UCSD-AML1 (cell line): ENCODE measurements at regions not wholly inside any gene's neighbourhood (a gene's known extent, or its start where the extent isn't known, plus 50 kb on each side); places are given as distances from the start of the nearest gene placed in this dataset.
"Not testable (repeated sequence)": the region's sequence is repeated elsewhere in the genome, so short reads cannot be mapped to it uniquely, and the experiment has no call there.

Experiments used
- DNase-seq: peaks from one replicate; lab custom pipeline; 2025; ENCODE audit not compliant: unreplicated experiment; lab: John Stamatoyannopoulos, UW

DNA sequence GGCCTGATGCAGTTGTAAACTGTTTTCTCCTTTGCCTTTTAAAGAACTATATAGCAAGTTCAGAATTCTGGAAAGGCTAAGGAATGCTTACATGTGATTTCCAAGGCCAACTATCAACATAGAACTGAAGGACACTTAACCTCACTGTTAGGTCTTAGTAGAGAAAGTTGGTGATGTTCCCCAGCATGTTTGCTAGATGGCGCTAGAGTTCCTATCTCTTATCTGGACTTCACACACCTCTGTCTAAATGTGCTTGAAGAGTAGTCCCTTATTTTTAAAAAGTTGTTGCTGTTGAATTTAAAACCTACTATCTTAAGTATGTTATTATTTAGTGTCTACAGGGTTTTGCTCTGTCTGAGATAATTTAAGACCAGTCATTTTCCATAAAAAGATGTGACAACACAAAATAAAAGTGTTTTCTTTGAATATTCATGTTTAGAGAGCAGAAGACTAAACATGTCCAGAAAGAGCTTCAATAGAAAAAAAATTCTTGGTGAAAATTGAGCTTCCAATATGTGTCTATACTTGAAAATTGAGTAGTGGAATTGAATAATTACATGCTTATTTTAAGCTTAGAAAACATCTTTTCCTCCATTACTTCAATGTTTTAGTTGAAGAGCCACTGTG lies 237.3 kb downstream of the S1PR1 start:
- no peak for DNase-seq

DNA sequence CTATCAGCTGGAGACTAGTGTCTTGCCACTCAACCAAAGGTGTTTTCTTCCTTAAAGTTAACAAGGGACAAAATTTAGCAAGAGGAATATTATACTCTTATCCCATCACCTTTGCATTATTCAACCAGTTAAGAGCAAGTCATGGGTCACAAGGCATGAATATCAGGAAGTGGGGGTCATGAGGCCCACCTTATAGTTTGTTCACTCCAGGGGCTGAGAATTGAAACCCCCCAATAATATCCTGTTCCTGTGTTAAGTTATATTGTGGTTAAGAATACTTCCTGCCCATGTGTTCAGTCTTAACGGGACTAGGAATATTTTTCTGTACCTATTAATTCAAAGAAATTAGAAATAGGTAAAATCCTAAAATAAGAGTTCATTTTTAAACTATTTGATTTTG lies 239.7 kb downstream of the S1PR1 start:
- no peak for DNase-seq

DNA sequence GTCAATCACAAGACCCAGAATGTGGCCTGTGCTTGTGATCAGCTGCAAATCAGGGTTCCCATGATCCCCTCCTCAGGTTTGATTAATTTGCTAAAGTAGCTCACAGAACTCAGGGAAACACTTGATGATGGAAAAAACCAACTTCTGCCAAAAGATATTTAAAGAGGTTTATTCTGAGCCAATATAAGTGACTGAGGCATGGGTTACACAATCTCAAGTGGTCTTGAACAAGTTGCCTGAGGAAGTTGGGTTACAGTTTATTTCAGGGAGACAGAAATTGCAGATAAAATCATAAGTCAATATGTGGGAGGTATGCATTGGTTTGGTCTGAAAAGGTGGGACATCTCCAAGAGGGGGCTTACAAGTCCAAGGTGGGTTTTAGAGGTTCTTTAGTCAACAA lies 243.1 kb downstream of the S1PR1 start:
- no peak for DNase-seq

DNA sequence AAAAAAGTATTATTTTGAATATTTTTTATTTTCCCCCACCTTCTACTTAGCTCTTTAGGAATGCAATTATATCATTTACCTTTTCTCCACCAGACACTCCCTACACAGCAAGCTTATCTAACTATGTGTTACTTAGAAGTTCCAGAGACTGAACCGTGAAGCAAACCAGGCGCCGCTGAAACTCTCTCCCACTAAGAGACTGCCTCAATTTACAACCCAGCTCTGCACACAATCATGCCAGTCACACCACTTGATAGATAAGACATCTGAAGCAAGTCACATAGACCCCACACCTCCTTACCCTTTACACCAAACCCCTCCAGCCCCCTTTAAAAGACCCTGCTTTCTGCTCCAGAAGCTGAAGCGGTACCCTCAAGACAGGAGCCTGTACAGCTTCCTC lies 245.5 kb downstream of the S1PR1 start:
- no peak for DNase-seq

DNA sequence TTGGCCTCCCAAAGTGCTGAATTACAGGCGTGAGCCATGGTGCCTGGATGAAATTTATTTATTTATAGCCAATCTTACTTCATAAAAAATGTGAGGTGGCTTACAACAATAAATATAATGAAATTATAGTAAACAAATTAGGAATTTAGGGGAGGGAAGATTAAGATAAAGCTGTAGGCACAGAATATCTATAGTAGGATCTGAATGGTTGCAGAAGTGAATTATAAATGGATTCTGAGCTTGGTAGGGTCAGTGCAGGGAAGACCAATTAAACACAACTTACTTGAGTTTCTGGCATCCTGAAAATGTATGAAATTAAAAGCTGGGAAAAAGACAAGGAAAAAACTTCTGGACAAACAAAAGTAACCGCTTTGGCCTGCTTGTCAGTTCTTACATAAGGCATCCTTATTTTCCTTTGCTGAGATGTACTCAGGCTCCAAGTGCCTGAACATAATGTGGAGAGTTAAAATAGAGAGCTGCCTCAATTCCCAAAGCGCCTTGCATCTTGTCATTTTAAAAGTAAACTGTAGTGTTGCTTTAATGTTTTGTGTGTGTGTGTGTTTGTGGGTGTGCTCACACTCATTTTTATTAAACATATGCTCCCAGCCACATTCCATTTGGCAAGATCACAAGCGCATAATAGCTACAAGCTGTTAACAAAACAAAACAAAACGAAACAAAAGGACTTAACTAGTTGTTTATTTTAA lies 247.3 kb downstream of the S1PR1 start:
- no peak for DNase-seq

DNA sequence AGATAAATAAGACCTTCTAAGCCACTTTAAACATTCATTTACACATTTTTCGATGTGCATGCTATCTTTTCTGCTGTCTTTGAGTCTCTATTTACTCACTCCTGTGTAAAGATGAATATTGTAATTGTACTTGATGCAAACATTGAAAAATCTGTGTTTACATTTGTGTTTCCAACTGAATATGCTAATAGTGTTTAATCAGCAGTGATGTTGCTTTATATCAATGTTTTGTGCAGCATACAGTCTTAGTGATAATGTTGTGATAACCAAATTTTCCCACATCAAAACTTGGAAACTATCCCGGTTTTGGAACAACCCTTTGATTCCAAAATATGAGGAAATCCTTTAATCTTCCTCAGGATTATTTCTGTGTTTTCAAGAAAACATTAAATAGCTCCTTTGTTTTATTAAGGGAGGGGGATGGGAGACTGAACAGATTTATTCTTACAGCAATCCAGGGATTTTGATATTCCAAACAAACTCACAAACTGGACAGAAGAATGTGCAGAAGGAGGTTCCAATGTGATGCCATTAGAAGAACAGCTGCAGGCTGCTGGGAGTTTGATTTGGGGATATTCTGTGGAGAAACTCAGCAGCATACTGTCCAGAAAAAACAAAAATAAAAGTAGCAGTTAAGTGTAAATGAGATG lies 248.0 kb downstream of the S1PR1 start:
- DNase-seq = no peak

DNA sequence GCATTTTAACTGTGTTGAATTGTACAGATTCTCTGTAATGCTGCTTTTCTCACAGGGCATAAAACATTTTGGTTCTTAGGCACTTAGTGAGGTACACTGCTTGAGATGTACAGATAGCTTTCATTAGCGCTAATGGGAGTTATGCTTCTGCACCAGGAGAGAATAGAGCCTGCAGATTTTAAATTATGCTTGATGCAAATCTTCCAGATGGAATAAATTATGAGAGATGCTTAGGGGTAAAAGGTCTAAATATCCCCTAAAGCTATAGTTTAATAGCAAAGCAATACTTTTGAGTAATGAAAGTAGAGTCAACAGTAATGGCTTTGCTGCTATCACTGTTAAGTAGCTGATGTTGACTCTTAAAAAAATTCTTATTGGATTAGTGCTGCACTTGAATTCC lies 248.9 kb downstream of the S1PR1 start:
- DNase-seq = no peak

DNA sequence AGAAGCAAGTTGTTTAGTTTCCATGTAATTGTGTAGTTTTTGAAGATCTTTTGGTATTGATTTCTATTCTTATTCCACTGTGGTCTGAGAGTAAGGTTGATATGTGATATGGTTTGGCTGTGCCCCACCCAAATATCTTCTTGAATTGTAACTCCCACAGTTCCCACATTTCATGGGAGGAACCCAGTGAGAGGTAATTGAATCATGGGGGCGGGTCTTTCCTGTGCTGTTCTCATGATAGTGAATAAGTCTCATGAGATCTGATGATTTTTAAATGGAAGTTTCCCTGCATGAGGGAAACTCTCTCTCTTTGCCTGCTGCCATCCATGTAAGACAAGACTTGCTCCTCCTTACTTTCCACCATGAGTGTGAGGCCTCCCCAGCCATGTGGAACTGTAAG lies 255.3 kb downstream of the S1PR1 start:
- DNase-seq = not testable (repeated sequence)

DNA sequence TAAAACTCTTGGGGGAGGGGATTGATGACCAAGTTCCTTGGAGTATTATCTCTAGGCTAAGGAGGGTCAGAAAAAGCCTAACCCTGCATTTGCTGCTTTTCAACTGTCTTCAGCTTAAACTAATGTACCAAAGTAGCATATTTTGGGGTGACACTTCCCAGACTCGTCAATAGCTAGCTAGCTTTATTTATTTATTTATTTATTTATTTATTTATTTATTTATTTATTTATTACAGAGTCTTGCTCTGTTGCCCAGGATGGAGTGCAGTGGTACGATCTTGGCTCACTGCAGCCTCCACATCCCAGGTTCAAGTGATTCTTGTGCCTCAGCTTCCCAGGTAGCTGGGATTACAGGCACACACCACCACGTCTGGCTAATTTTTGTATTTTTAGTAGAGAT lies 257.1 kb downstream of the S1PR1 start:
- not testable (repeated sequence) for DNase-seq

DNA sequence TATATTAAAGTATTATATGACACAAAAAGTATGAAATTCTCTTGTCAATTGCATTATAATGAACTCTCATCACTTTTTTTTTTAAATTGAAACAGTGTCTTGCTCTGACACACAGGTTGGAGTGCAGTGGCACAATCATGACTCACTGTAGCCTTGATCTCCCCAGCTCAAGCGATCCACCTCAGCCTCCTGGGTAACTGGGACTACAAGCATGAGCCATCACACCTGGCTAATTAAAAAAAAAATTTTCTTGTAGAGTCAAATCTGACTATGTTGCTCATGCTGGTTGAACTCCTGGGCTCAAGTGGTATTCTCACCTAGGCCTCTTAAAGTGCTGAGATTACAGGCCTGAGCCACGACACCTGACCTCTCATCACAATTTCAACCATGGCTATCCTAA lies 259.3 kb downstream of the S1PR1 start:
- DNase-seq = no peak

DNA sequence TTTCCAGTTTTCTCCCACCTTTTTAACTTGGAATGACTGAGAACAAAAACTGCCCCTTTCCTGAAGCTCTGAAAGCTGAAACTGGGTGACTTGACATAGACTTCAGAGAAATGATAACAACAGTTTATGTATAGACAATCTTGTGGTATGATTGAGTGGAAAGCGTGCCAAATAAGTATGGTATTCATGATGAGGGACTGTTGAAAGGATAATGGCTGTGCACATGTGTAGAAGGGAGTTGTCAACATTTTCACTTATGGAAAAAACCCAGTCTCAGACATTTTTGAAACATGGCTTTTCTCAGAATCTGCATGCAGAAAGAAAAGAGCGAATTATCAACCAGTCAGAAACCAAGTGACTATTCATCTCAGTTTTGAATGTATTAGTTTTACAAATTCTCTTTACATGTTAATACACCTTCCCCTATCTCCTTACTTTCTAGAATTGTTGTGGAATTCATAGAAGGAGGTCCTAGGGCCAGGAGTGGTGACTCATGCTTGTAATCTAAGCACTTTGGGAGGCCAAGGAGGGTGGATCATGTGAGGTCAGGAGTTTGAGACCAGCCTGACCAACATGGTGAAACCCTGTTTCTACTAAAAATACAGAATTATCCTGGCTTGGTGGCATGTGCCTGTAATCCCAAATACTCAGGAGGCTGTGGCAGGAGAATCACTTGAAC lies 261.2 kb downstream of the S1PR1 start:
- DNase-seq = no peak

DNA sequence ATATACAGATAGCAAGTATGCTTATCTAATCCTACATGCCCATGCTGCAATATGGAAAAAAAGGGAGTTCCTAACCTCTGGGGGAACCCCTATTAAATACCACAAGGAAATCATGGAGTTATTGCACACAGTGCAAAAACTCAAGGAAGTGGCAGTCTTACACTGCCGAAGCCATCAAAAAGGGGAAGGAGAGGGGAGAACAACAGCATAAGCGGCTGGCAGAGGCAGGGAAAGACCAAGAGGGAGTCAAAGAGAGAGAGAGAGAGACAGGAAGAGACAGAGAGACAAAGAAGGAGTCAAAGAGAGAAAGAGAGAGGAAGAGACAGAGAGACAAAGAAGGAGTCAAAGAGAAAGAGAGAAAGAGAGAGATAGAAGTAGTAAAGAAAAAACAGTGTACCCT lies 267.3 kb downstream of the S1PR1 start:
- DNase-seq = not testable (repeated sequence)

DNA sequence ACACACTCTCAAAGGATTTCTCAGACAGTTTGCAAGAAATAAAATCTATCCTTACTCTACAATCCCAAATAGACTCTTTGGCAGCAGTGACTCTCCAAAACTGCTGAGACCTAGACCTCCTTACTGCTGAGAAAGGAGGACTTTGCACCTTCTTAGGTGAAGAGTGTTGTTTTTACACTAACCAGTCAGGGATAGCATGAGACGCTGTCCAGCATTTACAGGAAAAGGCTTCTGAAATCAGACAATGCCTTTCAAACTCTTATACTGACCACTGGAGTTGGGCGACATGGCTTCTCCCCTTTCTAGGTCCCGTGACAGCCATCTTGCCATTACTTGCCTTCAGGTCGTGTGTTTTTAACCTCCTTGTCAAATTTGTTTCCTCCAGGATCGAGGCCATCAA lies 268.4 kb downstream of the S1PR1 start:
- not testable (repeated sequence) for DNase-seq

DNA sequence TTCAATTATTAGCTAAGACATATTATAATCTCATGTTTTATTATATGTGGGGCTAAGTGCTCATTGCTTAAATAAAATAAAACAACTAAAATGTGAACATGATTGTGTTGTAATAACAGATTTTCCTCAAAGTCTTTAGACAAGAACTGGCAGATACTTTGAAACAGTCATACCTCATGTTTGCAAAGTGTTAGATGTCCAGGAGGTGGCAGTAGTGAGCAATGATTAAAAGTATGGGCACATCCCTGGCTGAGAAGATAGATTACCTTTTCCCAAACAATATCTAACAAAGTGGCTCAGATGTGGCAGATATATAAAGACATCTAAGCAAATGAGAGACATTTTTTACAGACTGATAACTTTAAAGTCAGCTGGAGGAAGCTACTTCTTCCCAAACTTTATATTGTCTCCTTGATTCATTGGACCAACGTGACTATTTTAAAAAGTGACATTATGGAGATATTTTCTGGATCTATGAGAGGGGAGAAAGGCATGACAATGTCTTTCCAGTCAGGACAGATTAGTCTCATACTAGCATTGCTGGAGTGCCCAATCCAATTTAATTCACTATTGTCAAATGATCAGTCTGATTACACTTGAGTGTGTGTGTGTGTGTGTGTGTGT lies 269.8 kb downstream of the S1PR1 start:
- no peak for DNase-seq

DNA sequence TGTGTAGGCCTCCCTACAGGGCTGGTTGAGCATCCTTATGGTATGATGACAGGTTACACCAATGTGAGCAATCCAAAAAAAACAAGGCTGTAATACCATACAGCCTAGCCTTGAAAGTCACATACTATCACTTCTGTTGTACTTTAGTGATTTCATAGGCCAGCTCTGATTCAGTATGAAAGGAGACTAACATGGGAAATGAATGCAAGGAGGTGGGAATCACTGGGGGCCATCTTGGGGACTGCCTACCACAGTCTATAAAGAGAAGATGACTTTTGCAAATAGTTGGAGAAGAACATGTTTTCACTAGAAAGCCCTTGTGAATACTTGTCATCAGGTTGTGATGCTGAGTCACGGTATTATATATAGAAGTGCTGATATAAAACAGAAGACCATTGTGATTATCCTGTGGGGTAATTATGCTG lies 270.7 kb downstream of the S1PR1 start:
- no peak for DNase-seq

DNA sequence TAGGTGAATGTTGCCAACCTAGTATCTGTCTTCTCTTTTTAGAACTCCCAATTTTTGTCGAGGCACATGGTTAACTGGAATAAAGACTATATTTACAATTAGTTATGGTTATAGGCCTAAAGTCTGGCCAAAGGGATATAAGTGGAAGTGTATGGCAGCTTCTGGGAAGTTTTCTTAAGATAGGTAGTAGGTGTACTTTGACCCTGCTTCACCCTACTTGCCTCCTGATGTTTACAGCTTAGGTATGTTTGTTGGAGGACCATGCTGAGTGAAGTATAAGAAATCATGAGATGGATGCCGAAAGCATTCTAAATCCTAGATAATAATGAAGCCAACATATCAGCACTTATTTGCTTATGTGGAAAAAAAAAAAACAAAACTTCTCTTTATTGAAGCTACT lies 272.1 kb downstream of the S1PR1 start:
- no peak for DNase-seq

DNA sequence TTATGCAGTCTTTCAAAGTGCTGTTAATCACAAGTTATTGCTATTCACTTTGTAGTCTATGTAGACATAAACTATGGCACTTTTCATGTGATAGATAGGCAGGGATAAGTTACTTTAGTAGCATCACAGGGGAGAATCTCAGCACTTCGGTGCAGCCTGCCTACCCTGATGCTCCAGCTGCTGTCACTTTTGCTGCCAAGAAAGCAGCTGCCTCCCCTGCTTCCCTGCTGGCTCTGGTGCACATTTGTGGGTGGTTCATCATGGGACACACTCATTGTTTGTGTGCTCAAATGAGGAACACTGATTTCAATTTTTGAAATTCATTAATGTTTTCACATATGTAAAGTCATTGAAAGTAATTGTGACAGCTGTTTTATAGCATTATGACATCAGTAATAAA lies 272.6 kb downstream of the S1PR1 start:
- no peak for DNase-seq

DNA sequence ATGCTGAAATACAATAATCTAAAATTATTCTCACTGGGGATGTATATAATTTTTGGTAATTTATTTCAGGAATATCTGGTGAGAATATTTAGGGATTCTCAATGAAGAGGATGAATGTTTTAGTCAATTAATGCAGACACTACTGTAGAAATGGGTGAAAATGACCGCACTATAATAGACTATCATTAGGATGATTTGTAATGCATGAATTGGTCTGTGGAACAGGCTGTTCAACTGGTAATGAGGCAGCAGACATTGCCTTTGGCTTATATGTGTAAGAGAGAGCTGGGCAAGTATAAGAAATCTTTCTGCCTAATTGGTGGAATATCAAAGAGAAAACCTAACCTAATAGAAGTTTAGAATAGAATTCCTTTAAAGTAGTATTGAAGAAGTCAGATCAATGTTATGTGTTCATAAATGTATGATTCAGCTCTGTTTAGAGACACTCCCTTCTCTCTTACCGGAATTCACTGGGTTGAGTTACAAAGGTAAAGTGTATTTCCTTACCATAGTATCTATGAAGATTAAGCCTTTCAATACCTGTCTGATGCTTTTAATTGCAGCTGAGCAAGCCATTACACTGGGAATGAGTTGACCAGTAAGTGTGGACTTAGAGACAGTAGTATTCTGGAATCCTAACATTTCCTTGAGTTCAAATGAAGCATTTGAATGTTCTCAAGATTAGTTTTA lies 274.5 kb downstream of the S1PR1 start:
- DNase-seq = no peak

DNA sequence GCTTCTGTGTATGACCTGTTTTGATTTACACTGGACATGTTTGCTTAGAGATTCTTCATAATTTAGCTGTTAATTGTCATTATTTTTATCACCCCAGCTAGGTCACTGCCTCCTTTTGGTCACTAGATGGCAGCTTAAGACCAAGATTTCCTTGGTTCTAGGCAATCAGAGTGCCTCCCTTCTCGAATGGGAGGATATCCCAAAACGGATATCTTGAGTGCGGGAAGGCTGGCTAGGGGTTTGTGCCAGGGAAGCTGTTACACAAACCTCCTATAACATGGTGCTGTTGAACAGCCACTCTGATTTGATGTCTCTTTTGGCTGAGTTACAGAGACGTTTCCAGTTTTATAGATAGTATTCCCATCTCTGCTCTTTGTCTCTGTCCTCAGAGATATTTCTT lies 283.5 kb downstream of the S1PR1 start:
- DNase-seq = no peak

DNA sequence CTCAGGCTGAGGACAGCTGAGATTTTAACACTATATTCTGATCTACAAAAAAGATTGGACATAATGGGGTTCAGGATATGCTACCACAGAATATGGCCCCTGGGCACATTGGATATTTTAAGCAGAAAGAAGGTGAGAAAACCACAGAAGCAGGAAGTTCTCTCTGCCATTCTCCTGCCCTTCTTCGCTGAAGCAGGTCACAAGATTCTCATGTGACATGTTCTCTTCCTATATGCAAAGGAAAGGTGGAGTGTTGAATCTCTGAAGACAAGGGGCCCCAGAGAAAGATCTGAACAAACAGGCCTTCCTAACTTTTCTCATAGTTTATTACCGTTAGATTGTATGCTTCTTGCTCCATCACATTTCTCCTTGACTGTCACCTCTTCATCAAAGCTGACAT lies 285.7 kb downstream of the S1PR1 start:
- no peak for DNase-seq

DNA sequence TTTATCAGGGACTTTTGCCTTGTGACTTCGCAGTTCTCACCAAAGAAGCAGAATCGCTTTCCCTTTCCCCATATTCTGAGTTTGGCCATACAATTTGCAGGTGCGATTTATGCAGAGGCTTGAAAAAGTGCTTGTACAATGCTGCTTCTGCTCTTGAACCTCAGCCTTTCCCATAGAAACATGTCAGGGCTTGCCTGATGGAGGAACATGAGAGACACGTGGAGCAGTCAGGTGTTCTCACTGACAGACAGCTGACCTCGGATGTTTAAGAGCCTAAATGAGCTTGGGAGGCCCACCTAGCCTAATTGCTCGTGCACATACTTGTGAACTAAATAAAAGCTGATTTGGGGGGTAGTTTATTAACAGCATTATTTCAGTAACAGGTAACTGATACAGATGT lies 290.0 kb downstream of the S1PR1 start:
- DNase-seq = no peak
